OCI-LY1 (cell line): ENCODE measurements at regions not wholly inside any gene's neighbourhood (a gene's known extent, or its start where the extent isn't known, plus 50 kb on each side); places are given as distances from the start of the nearest gene placed in this dataset.
"Not testable (repeated sequence)": the region's sequence is repeated elsewhere in the genome, so short reads cannot be mapped to it uniquely, and the experiment has no call there.

Source experiments
- H2AFZ ChIP-seq: fragments of 200-600 bp; sonication (generic), shearing (Covaris generic); 2 replicates; pipeline ENCODE4 v1.6.0; 2014; ENCODE audit warnings: antibody characterized with exemption, mild to moderate bottlenecking, low read length
- H3F3A ChIP-seq: fragments of 200-600 bp; sonication (generic), shearing (Covaris generic); 2 replicates; pipeline ENCODE4 v1.6.0; 2014; ENCODE audit warnings: mild to moderate bottlenecking, antibody characterized with exemption, low read length, moderate library complexity; ENCODE audit not compliant: insufficient read depth
- H3K27ac ChIP-seq: fragments of 200-600 bp; sonication (generic); 2 replicates; pipeline ENCODE4 v1.5.1; 2014; ENCODE audit warnings: low read length, mixed run types, mild to moderate bottlenecking, low read depth; ENCODE audit not compliant: poor library complexity, severe bottlenecking
- H3K27me3 ChIP-seq: fragments of 200-600 bp; sonication (generic); 2 replicates; pipeline ENCODE4 v1.6.0; 2014; ENCODE audit warnings: antibody characterized with exemption, mild to moderate bottlenecking, low read length, moderate library complexity; ENCODE audit not compliant: insufficient read depth
- H3K36me3 ChIP-seq: fragments of 200-600 bp; sonication (generic); 2 replicates; pipeline ENCODE4 v1.6.1; 2014; ENCODE audit warnings: mild to moderate bottlenecking, antibody characterized with exemption, low read length, moderate library complexity, mixed read lengths; ENCODE audit not compliant: insufficient read depth
- H3K4me1 ChIP-seq: fragments of 200-600 bp; sonication (generic); 2 replicates; pipeline ENCODE4 v1.5.1; 2014; ENCODE audit warnings: mild to moderate bottlenecking, low read length, moderate library complexity; ENCODE audit not compliant: insufficient read depth, severe bottlenecking
- H3K4me2 ChIP-seq: fragments of 200-600 bp; sonication (generic), shearing (Covaris generic); 2 replicates; pipeline ENCODE4 v1.6.1; 2014; ENCODE audit warnings: low read length
- H3K4me3 ChIP-seq: fragments of 200-600 bp; sonication (generic); 2 replicates; pipeline ENCODE4 v1.5.1; 2014; ENCODE audit warnings: low read length, low read depth, mild to moderate bottlenecking, mixed read lengths; ENCODE audit not compliant: poor library complexity, severe bottlenecking
- H3K79me2 ChIP-seq: fragments of 200-600 bp; shearing (Covaris generic); 2 replicates; pipeline ENCODE4 v1.6.1; 2016; ENCODE audit warnings: mixed run types, low read length, mixed read lengths; ENCODE audit not compliant: insufficient read depth
- H3K9ac ChIP-seq: fragments of 200-600 bp; sonication (generic), shearing (Covaris generic); 2 replicates; pipeline ENCODE4 v1.6.1; 2014; ENCODE audit warnings: mild to moderate bottlenecking, low read length, mixed read lengths
- H3K9me2 ChIP-seq: fragments of 200-600 bp; sonication (generic), shearing (Covaris generic); 2 replicates; pipeline ENCODE4 v1.6.1; 2014; ENCODE audit warnings: low read depth, mild to moderate bottlenecking, low read length, mixed read lengths
- H3K9me3 ChIP-seq: fragments of 200-600 bp; shearing (Covaris generic); 2 replicates; pipeline ENCODE4 v1.6.1; 2014; ENCODE audit warnings: low read length, mixed read lengths
- H4K20me1 ChIP-seq: fragments of 200-600 bp; sonication (generic), shearing (Covaris generic); 2 replicates; pipeline ENCODE4 v1.6.0; 2016; ENCODE audit warnings: mild to moderate bottlenecking, low read length; ENCODE audit not compliant: insufficient read depth
- EZH2 ChIP-seq: fragments of 200-600 bp; sonication (generic), shearing (Covaris generic); IDR thresholded peaks from 2 replicates; pipeline ENCODE4 v1.8.0; 2017; ENCODE audit warnings: borderline replicate concordance, mixed run types, mild to moderate bottlenecking, antibody characterized with exemption, low read length, moderate library complexity, mixed read lengths
- TF ChIP-seq, protein P1 (sequence below): fragments of 200-600 bp; sonication (generic), shearing (Covaris generic); IDR thresholded peaks from 2 replicates; pipeline ENCODE4 v1.5.1; 2017; ENCODE audit warnings: mild to moderate bottlenecking, antibody characterized with exemption, low read length, moderate library complexity, mixed read lengths

DNA sequence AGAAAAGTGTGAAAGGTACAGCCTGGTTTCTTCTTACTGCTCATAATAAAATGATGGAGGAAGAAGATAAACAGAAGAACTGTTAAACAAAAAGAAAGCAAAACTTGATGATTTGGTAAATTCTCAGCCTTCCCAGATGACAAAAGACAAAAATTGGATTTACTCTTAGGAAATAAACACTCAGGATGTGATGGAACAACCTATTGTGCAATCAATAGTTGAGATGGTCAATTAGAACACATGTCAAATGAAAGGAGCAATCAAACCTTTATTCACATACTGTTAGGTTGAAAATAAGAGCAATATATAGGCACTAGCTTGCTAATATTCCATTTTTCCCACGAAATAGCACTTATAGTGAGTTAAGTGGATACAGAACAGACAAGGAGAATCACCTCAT lies 1174.0 kb upstream of the SLC39A10 start:
- no peak overlapping the region for H2AFZ ChIP-seq
- H3K27ac ChIP-seq: no peak overlapping the region
- H3K4me1 ChIP-seq: no peaks in the 10 kb centered on the region
- H3K36me3 ChIP-seq: no peaks in the 10 kb centered on the region
- no peaks in the 10 kb centered on the region for H4K20me1 ChIP-seq
- no peaks in the 10 kb centered on the region for H3K79me2 ChIP-seq
- no peaks in the 10 kb centered on the region for H3F3A ChIP-seq
- no peaks in the 10 kb centered on the region for H3K27me3 ChIP-seq
- no peaks in the 10 kb centered on the region for H3K9me2 ChIP-seq
- no peak overlapping the region for H3K4me2 ChIP-seq
- H3K4me3 ChIP-seq: no peak overlapping the region
- H3K9ac ChIP-seq: no peak overlapping the region
- no peaks in the 10 kb centered on the region for H3K9me3 ChIP-seq
- no peak for TF ChIP-seq EZH2
- TF ChIP-seq, protein P1, sequence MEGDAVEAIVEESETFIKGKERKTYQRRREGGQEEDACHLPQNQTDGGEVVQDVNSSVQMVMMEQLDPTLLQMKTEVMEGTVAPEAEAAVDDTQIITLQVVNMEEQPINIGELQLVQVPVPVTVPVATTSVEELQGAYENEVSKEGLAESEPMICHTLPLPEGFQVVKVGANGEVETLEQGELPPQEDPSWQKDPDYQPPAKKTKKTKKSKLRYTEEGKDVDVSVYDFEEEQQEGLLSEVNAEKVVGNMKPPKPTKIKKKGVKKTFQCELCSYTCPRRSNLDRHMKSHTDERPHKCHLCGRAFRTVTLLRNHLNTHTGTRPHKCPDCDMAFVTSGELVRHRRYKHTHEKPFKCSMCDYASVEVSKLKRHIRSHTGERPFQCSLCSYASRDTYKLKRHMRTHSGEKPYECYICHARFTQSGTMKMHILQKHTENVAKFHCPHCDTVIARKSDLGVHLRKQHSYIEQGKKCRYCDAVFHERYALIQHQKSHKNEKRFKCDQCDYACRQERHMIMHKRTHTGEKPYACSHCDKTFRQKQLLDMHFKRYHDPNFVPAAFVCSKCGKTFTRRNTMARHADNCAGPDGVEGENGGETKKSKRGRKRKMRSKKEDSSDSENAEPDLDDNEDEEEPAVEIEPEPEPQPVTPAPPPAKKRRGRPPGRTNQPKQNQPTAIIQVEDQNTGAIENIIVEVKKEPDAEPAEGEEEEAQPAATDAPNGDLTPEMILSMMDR: no peak

DNA sequence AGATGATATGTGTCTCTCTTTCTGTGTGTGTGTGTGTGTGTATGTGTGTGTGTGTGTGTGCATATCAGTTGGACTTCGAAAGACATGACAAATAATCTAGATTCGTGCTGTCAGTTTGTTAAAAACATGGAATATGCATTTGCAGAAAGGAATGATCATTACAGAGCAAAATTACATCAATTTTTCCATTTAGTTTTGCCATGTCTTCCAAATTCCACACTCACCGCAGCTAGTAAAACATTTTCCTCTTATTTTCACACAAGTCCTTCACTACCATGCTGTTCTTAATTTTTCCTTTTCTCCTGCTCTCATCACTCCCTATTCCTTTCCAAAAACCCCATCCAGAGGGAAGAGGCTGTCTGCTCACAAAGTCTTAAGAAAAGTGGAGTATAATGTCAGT lies 1191.4 kb upstream of the SLC39A10 start:
- Histone ChIP-seq H3K4me1 (no peaks in the 10 kb centered on the region), H3K27ac (no peak overlapping the region), H4K20me1 (no peaks in the 10 kb centered on the region), H3K27me3 (no peaks in the 10 kb centered on the region), H3K9me2 (no peaks in the 10 kb centered on the region), H3K9ac (no peak overlapping the region), H3K4me3 (no peak overlapping the region), H2AFZ (no peak overlapping the region), H3K9me3 (no peaks in the 10 kb centered on the region), H3K79me2 (no peaks in the 10 kb centered on the region), H3K4me2 (no peak overlapping the region), H3F3A (no peaks in the 10 kb centered on the region), H3K36me3 (no peaks in the 10 kb centered on the region)
- TF ChIP-seq, protein P1: no peak
- no peak for TF ChIP-seq EZH2

DNA sequence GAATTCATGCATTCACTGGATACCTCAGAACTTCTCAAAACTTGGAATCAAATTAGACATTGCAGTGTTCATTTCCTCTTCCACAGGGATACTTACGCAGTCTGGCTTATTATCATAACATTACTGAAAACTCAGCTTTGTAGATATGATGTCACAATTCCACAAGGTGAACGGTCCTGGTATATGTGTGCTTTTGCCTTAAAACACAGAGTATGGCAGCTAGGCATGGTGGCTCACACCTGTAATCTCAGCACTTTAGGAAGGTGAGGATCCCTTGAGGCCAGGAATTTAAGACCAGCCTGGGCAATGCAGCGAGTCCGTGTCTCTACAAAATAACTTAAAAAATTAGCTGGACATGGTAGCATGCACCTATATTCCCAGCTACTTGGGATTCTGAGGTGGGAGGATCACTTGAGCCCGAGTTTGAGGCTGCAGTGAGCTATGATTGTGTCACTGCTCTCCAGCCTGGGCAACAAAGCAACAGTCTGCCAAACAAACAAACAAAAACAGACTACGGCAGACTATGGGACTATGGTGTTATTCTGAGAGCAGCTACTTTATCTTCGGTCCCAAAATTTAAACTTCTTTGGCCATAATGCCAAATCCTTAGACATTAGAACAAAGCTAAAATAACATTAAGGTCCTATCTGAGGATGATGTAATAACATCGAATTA lies 1191.9 kb upstream of the SLC39A10 start:
- H3F3A ChIP-seq: no peaks in the 10 kb centered on the region
- H3K27me3 ChIP-seq: no peaks in the 10 kb centered on the region
- H3K4me1 ChIP-seq: no peaks in the 10 kb centered on the region
- no peaks in the 10 kb centered on the region for H3K9me2 ChIP-seq
- no peaks in the 10 kb centered on the region for H3K79me2 ChIP-seq
- H3K4me2 ChIP-seq: no peak overlapping the region
- no peaks in the 10 kb centered on the region for H4K20me1 ChIP-seq
- H3K9me3 ChIP-seq: no peaks in the 10 kb centered on the region
- no peak overlapping the region for H3K4me3 ChIP-seq
- no peak overlapping the region for H2AFZ ChIP-seq
- H3K9ac ChIP-seq: no peak overlapping the region
- no peak overlapping the region for H3K27ac ChIP-seq
- no peaks in the 10 kb centered on the region for H3K36me3 ChIP-seq
- no peak for TF ChIP-seq EZH2
- TF ChIP-seq, protein P1: no peak

DNA sequence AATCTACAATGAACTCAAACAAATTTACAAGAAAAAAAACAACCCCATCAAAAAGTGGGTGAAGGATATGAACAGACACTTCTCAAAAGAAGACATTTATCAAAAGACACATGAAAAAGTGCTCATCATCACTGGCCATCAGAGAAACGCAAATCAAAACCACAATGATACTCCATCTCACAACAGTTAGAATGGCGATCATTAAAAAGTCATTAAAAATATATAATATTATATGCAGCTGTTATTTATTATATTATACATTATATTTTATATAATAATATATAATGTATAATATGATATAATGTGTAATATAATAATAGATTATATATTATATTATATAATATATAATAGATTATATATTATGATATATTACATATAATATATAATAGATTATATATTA lies 1194.1 kb upstream of the SLC39A10 start:
- not testable (repeated sequence) for H3K9me2 ChIP-seq, H4K20me1 ChIP-seq, H3K9ac ChIP-seq

More for the DNA sequence above, 1194.1 kb upstream of the SLC39A10 start:
- H3K27me3 ChIP-seq, H3F3A ChIP-seq, H3K9me3 ChIP-seq, H3K4me1 ChIP-seq, H3K4me3 ChIP-seq, H3K36me3 ChIP-seq, H3K79me2 ChIP-seq, H3K27ac ChIP-seq, H3K4me2 ChIP-seq, H2AFZ ChIP-seq: not testable (repeated sequence)
